B cell (primary cell): ENCODE measurements at regions not wholly inside any gene's neighbourhood (a gene's known extent, or its start where the extent isn't known, plus 50 kb on each side); places are given as distances from the start of the nearest gene placed in this dataset.

Experiments
- ATAC-seq: fragments of 200-7000 bp; cut with Tn5 transposase; one replicate; pipeline ENCODE4 v1.10.0; 2021; ENCODE audit warnings: low read depth, mild to moderate bottlenecking, moderate number of reproducible peaks, moderate library complexity
- CTCF ChIA-PET: fragments of 350-600 bp; sonication (Branson Sonifier 250); formaldehyde crosslinking; loops from one replicate; lab custom pipeline; 2021; ENCODE audit warnings: antibody characterized with exemption, inconsistent platforms; lab: Charles Lee
- POLR2A ChIA-PET: fragments of 350-600 bp; sonication (Branson Sonifier 250); formaldehyde crosslinking; loops from one replicate; lab custom pipeline; 2021; ENCODE audit warnings: antibody characterized with exemption; lab: Charles Lee
- DNase-seq: peaks from one replicate; pipeline ENCODE4 v3.0.0; 2013
- H2AFZ ChIP-seq: 2 replicates; pipeline ENCODE4 v1.6.1; 2012; ENCODE audit warnings: mild to moderate bottlenecking, low read depth, low read length; ENCODE audit not compliant: insufficient read depth, poor library complexity, severe bottlenecking
- H3K27ac ChIP-seq, 2 donors: 1 replicate in 1 of 2; 2 replicates in 1 of 2; pipeline ENCODE4 v1.5.1; 2012 to 2013; ENCODE audit warnings: low read length in 2 of 2, mild to moderate bottlenecking in 2 of 2, moderate library complexity in 1 of 2
- H3K27me3 ChIP-seq, 4 experiments: fragments of 200-600 bp in 1 of 4; sonication (generic) in 1 of 4; replicated peaks in 1 of 4; 1 replicate in 2 of 4; 2 replicates in 2 of 4; pipeline versions ENCODE4 v1.6.1 to v1.7.0; 2013 to 2016; ENCODE audit warnings: low read length in 3 of 4, mild to moderate bottlenecking in 2 of 4, mixed read lengths in 1 of 4, moderate library complexity in 1 of 4; ENCODE audit not compliant: insufficient read depth in 4 of 4, control insufficient read depth in 3 of 4; ENCODE audit errors: control extremely low read depth in 1 of 4
- H3K36me3 ChIP-seq, 2 experiments: replicated peaks in 1 of 2; 1 replicate in 1 of 2; 2 replicates in 1 of 2; pipeline versions ENCODE4 v1.6.1 to v1.7.1; 2013; ENCODE audit warnings: low read length in 1 of 2; ENCODE audit not compliant: insufficient read depth in 2 of 2, control insufficient read depth in 1 of 2; ENCODE audit errors: control extremely low read depth in 1 of 2, extremely low read depth in 1 of 2
- H3K4me1 ChIP-seq, 2 donors: fragments of 200-600 bp in 1 of 2; sonication (generic) in 1 of 2; 1 replicate in 1 of 2; 2 replicates in 1 of 2; pipeline versions ENCODE4 v1.5.1 to v1.6.1; 2013 to 2017; ENCODE audit warnings: low read length in 2 of 2; ENCODE audit not compliant: control insufficient read depth in 2 of 2, insufficient read depth in 2 of 2
- H3K4me2 ChIP-seq: replicated peaks from 2 replicates; pipeline ENCODE3; 2012; ENCODE audit warnings: mild to moderate bottlenecking, low read depth, low read length; ENCODE audit not compliant: poor library complexity, severe bottlenecking
- H3K4me3 ChIP-seq, 5 experiments: fragments of 200-600 bp in 1 of 5; sonication (generic) in 1 of 5; 1 replicate in 3 of 5; 2 replicates in 2 of 5; pipeline versions ENCODE4 v1.5.1 to v1.7.0; 2011 to 2016; ENCODE audit warnings: low read length in 4 of 5, mild to moderate bottlenecking in 4 of 5, low read depth in 2 of 5, control low read depth in 1 of 5, moderate library complexity in 1 of 5; ENCODE audit not compliant: insufficient read depth in 1 of 5; ENCODE audit errors: control extremely low read depth in 1 of 5, extremely low read depth in 1 of 5
- H3K79me2 ChIP-seq: fragments of 200-600 bp; sonication (generic); one replicate; pipeline ENCODE4 v1.6.0; 2016; ENCODE audit warnings: low read length; ENCODE audit not compliant: control insufficient read depth, insufficient read depth
- H3K9ac ChIP-seq: fragments of 200-600 bp; sonication (generic); 2 replicates; pipeline ENCODE4 v1.6.1; 2017; ENCODE audit warnings: mild to moderate bottlenecking, low read length, moderate library complexity
- H3K9me3 ChIP-seq, 3 donors: one replicate each; pipeline versions ENCODE4 v1.6.1 to v1.7.1; 2013; ENCODE audit warnings: low read length in 2 of 3; ENCODE audit not compliant: control insufficient read depth in 2 of 3, insufficient read depth in 1 of 3; ENCODE audit errors: control extremely low read depth in 1 of 3
- H4K20me1 ChIP-seq: 2 replicates; pipeline ENCODE4 v1.6.0; 2012; ENCODE audit warnings: mild to moderate bottlenecking, low read length; ENCODE audit not compliant: insufficient read depth, control insufficient read depth, poor library complexity, severe bottlenecking
- H3K27ac Mint-ChIP-seq: one replicate; pipeline ENCODE4 v1.8.0; 2021; ENCODE audit warnings: mixed read lengths
- H3K27me3 Mint-ChIP-seq: one replicate; pipeline ENCODE4 v1.8.0; 2021; ENCODE audit warnings: mixed read lengths
- H3K4me1 Mint-ChIP-seq: one replicate; pipeline ENCODE4 v1.8.0; 2021; ENCODE audit warnings: mixed read lengths
- H3K4me3 Mint-ChIP-seq: one replicate; pipeline ENCODE4 v1.8.0; 2021; ENCODE audit warnings: mixed read lengths
- H3K9me3 Mint-ChIP-seq: one replicate; pipeline ENCODE4 v1.8.0; 2022; ENCODE audit warnings: mixed read lengths; ENCODE audit not compliant: insufficient read depth
- EZH2 ChIP-seq: IDR thresholded peaks from 2 replicates; pipeline ENCODE4 v1.6.1; 2012; ENCODE audit warnings: borderline replicate concordance, low read depth, mild to moderate bottlenecking, moderate library complexity, low read length; ENCODE audit not compliant: insufficient read depth, poor library complexity, severe bottlenecking
- intact Hi-C: fragments of 100-400 bp; cut with micrococcal nuclease; formaldehyde crosslinking; loops from one replicate; pipeline ENCODE4 v1.10.0; 2022
- TF ChIP-seq, protein P1 (sequence below): fragments of 200-600 bp; IDR thresholded peaks from one replicate; pipeline ENCODE4 v1.8.0; 2022; ENCODE audit warnings: antibody characterized with exemption, mild to moderate bottlenecking

DNA sequence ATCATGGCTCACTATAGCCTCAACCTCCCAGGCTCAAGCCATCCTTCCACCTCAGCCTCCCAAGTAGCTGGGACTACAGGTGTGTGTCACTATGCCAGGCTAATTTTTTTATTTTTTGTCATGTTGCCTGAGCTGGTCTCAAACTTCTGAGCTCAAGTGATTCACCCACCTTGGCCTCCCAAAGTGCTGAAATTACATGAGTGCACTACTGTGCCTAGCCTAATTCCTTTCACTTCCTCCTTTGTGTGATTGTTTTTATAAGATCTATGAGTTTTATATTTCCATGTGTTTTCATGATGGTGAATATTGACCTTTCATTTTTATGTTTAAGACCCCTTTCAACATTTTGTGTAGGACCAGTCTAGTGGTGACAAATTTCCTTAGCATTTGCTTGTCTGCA lies 55.2 kb upstream of the IL12B start:
- CTCF ChIA-PET, result interaction anchor here (0.7 to 0.8 kb wide), 2 partner anchors 763 to 1289 kb away, joined by 3 read pairs; no protein-coding TSS in a partner anchor
- Histone ChIP-seq H2AFZ (no peak overlapping the region), H3K4me2 (no peak overlapping the region), H3K36me3 (no peaks in the 10 kb centered on the region), H3K9me3 (peaks cover 3 to 34% (median 29%) of the 10 kb centered on the region in 3 donors), H3K9ac (no peak overlapping the region), H3K27me3 (no peaks in the 10 kb centered on the region), H4K20me1 (no peaks in the 10 kb centered on the region), H3K4me3 (no peak overlapping the region), H3K4me1 (no peaks in the 10 kb centered on the region), H3K79me2 (no peaks in the 10 kb centered on the region), H3K27ac (no peak overlapping the region)
- POLR2A ChIA-PET, result no interaction called here
- no peaks in the 10 kb centered on the region for H3K27me3 Mint-ChIP-seq
- no peak for TF ChIP-seq EZH2
- TF ChIP-seq, protein P1, sequence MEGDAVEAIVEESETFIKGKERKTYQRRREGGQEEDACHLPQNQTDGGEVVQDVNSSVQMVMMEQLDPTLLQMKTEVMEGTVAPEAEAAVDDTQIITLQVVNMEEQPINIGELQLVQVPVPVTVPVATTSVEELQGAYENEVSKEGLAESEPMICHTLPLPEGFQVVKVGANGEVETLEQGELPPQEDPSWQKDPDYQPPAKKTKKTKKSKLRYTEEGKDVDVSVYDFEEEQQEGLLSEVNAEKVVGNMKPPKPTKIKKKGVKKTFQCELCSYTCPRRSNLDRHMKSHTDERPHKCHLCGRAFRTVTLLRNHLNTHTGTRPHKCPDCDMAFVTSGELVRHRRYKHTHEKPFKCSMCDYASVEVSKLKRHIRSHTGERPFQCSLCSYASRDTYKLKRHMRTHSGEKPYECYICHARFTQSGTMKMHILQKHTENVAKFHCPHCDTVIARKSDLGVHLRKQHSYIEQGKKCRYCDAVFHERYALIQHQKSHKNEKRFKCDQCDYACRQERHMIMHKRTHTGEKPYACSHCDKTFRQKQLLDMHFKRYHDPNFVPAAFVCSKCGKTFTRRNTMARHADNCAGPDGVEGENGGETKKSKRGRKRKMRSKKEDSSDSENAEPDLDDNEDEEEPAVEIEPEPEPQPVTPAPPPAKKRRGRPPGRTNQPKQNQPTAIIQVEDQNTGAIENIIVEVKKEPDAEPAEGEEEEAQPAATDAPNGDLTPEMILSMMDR, result no peak
- H3K27ac Mint-ChIP-seq, result no peak overlapping the region
- peaks cover 40% of the 10 kb centered on the region for H3K9me3 Mint-ChIP-seq
- no peaks in the 10 kb centered on the region for H3K4me1 Mint-ChIP-seq
- H3K4me3 Mint-ChIP-seq, result no peak overlapping the region
- ATAC-seq (no peak), DNase-seq (no peak)
- intact Hi-C loops, result no loop called here

DNA sequence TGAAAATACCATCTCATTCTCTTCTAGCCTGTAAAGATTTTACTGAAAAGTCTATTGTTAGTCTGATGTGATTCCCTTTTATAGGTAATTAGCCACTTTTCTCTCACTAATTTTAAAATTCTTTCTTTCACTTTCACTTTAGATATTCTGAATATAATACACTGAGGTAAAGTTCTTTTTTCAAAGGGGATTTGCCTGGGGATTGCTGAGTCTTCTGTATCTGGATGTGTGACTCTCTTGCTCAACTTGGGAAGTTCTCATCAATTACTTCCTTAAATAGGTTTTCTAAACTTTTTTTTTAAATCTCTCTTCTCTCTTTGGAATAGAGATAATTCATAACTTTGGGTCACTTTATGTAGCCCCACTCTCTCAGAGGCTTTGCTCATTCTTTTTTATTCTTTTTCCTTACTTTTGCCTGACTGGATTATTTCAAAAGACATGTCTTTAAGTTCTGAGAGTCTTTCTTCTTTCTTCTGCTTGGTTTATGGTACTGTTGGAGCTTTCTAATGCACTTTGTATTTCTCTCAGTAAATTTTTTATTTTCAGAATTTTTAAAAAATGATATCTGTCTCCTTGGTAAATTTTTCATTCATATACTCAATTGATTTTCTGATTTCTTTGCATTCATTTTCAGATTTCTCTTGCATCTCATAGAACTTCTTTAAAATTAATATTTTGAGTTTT lies 55.9 kb upstream of the IL12B start:
- H3K4me2 ChIP-seq, result no peak overlapping the region
- Mint-ChIP-seq H3K4me3 (no peak overlapping the region), H3K27ac (no peak overlapping the region), H3K4me1 (no peaks in the 10 kb centered on the region), H3K9me3 (peaks cover 40% of the 10 kb centered on the region), H3K27me3 (no peaks in the 10 kb centered on the region)
- no peak overlapping the region for H3K27ac ChIP-seq
- no peaks in the 10 kb centered on the region for H3K27me3 ChIP-seq
- ChIA-PET CTCF (no interaction called here), POLR2A (no interaction called here)
- no peak overlapping the region for H3K4me3 ChIP-seq
- DNase-seq (no peak), ATAC-seq (no peak)
- H2AFZ ChIP-seq, result no peak overlapping the region
- peaks cover 2 to 36% (median 29%) of the 10 kb centered on the region in 3 donors for H3K9me3 ChIP-seq
- H3K79me2 ChIP-seq, result no peaks in the 10 kb centered on the region
- TF ChIP-seq EZH2, result no peak
- TF ChIP-seq, protein P1, result no peak
- H3K4me1 ChIP-seq, result no peaks in the 10 kb centered on the region
- H3K36me3 ChIP-seq, result no peaks in the 10 kb centered on the region
- intact Hi-C loops, result no loop called here
- H4K20me1 ChIP-seq, result no peaks in the 10 kb centered on the region
- H3K9ac ChIP-seq, result no peak overlapping the region
